PFSK-1 (cell line): ENCODE measurements at regions not wholly inside any gene's neighbourhood (a gene's known extent, or its start where the extent isn't known, plus 50 kb on each side); places are given as distances from the start of the nearest gene placed in this dataset.

Experiments
- FOXP2 ChIP-seq: optimal IDR thresholded peaks from 2 replicates; pipeline ENCODE3; 2011; ENCODE audit warnings: borderline replicate concordance, control low read depth, inconsistent platforms; ENCODE audit not compliant: insufficient read depth; ENCODE audit errors: extremely low read length, extremely low read depth
- POLR2AphosphoS5 ChIP-seq: IDR thresholded peaks from 2 replicates; pipeline ENCODE4 v1.6.1; 2012; ENCODE audit warnings: low read depth, mild to moderate bottlenecking, control low read depth, low read length, moderate library complexity
- REST ChIP-seq, 2 experiments: IDR thresholded peaks; 2 replicates each; pipeline versions ENCODE4 v1.6.1 to v1.8.0; 2011 to 2012; ENCODE audit warnings: low read depth in 2 of 2, low read length in 2 of 2, control low read depth in 1 of 2, inconsistent platforms in 1 of 2, mild to moderate bottlenecking in 1 of 2, moderate library complexity in 1 of 2; ENCODE audit not compliant: insufficient read depth in 1 of 2
- SIN3A ChIP-seq: IDR thresholded peaks from 2 replicates; pipeline ENCODE4 v1.6.1; 2012; ENCODE audit warnings: mild to moderate bottlenecking, low read length, moderate library complexity, borderline replicate concordance; ENCODE audit not compliant: insufficient read depth
- TAF1 ChIP-seq: IDR thresholded peaks from 2 replicates; pipeline ENCODE4 v1.6.1; 2012; ENCODE audit warnings: low read length, control low read depth, borderline replicate concordance; ENCODE audit not compliant: insufficient read depth

- TF ChIP-seq FOXP2, result no peak
- TF ChIP-seq POLR2AphosphoS5, result no peak
- TF ChIP-seq SIN3A, result no peak
- no peak for TF ChIP-seq TAF1
- no peak for TF ChIP-seq REST (IDR thresholded peaks at IDR 0.05; ENCODE audit: insufficient read depth in 1 of 2, low read depth in 2 of 2, low read length in 2 of 2)
Observed at GRCh38 chr2:17302281-17302680, 216.0 kb downstream of the RAD51AP2 start.

- TF ChIP-seq REST (IDR thresholded peaks at IDR 0.05; ENCODE audit: insufficient read depth in 1 of 2, low read depth in 2 of 2, low read length in 2 of 2) (no peak), POLR2AphosphoS5 (no peak), FOXP2 (no peak), SIN3A (no peak), TAF1 (no peak)
Observed at GRCh38 chr2:17301437-17301836, 216.8 kb downstream of the RAD51AP2 start.

- no peak for TF ChIP-seq FOXP2
- no peak for TF ChIP-seq TAF1
- TF ChIP-seq REST (IDR thresholded peaks at IDR 0.05; ENCODE audit: insufficient read depth in 1 of 2, low read depth in 2 of 2, low read length in 2 of 2), result no peak
- no peak for TF ChIP-seq SIN3A
- TF ChIP-seq POLR2AphosphoS5, result no peak
Observed at GRCh38 chr2:17299891-17300540, 218.2 kb downstream of the RAD51AP2 start.

GRCh38 chr2:17298453-17298852, 219.8 kb downstream of the RAD51AP2 start:
- TF ChIP-seq FOXP2, result no peak
- TF ChIP-seq REST (IDR thresholded peaks at IDR 0.05; ENCODE audit: insufficient read depth in 1 of 2, low read depth in 2 of 2, low read length in 2 of 2), result no peak
- TF ChIP-seq TAF1, result no peak
- TF ChIP-seq SIN3A, result no peak
- no peak for TF ChIP-seq POLR2AphosphoS5

- no peak for TF ChIP-seq SIN3A
- no peak for TF ChIP-seq FOXP2
- TF ChIP-seq POLR2AphosphoS5, result no peak
- TF ChIP-seq REST (IDR thresholded peaks at IDR 0.05; ENCODE audit: insufficient read depth in 1 of 2, low read depth in 2 of 2, low read length in 2 of 2), result no peak
- no peak for TF ChIP-seq TAF1
Observed at GRCh38 chr2:17296686-17297085, 221.6 kb downstream of the RAD51AP2 start.
